HG03460 (cell line): ENCODE measurements at regions not wholly inside any gene's neighbourhood (a gene's known extent, or its start where the extent isn't known, plus 50 kb on each side); places are given as distances from the start of the nearest gene placed in this dataset.

ENCODE experiments used
- ATAC-seq: cut with Tn5 transposase; IDR thresholded peaks from one replicate; pipeline ENCODE4 v1.9.1; 2021; ENCODE audit not compliant: unreplicated experiment

GRCh38 chr18:42588786-42589185, 526.7 kb downstream of the RIT2 start:
- no peak for ATAC-seq

GRCh38 chr18:42604820-42605219, 510.7 kb downstream of the RIT2 start:
- no peak for ATAC-seq

GRCh38 chr18:42606886-42607495, 508.5 kb downstream of the RIT2 start:
- no peak for ATAC-seq

- ATAC-seq: no peak
Measured at GRCh38 chr18:42611134-42611533, 504.4 kb downstream of the RIT2 start.

- ATAC-seq: no peak
Measured at GRCh38 chr18:42614619-42615293, 500.7 kb downstream of the RIT2 start.

- ATAC-seq: no peak
Measured at GRCh38 chr18:42617221-42617620, 498.3 kb downstream of the RIT2 start.

- ATAC-seq: no peak
Measured at GRCh38 chr18:42619771-42620170, 495.7 kb downstream of the RIT2 start.

GRCh38 chr18:42620657-42621056, 494.8 kb downstream of the RIT2 start:
- no peak for ATAC-seq

- ATAC-seq: no peak
Measured at GRCh38 chr18:42623935-42624334, 491.6 kb downstream of the RIT2 start.

- ATAC-seq: no peak
Measured at GRCh38 chr18:42632801-42633200, 482.7 kb downstream of the RIT2 start.

GRCh38 chr18:42635378-42636048, 480.0 kb downstream of the RIT2 start:
- ATAC-seq: no peak

- ATAC-seq: no peak
Measured at GRCh38 chr18:42636309-42636708, 479.2 kb downstream of the RIT2 start.

GRCh38 chr18:42640160-42640559, 475.3 kb downstream of the RIT2 start:
- ATAC-seq: no peak

- no peak for ATAC-seq
Measured at GRCh38 chr18:42641996-42642395, 473.5 kb downstream of the RIT2 start.

GRCh38 chr18:42644729-42645131, 470.8 kb downstream of the RIT2 start:
- ATAC-seq: no peak

GRCh38 chr18:42649331-42650035, 466.0 kb downstream of the RIT2 start:
- no peak for ATAC-seq

GRCh38 chr18:42654556-42654955, 460.9 kb downstream of the RIT2 start:
- no peak for ATAC-seq

- ATAC-seq: no peak
Measured at GRCh38 chr18:42657551-42657950, 457.9 kb downstream of the RIT2 start.

- ATAC-seq: no peak
Measured at GRCh38 chr18:42658171-42658570, 457.3 kb downstream of the RIT2 start.

- ATAC-seq: no peak
Measured at GRCh38 chr18:42659187-42659586, 456.3 kb downstream of the RIT2 start.

GRCh38 chr18:42670860-42671259, 444.6 kb downstream of the RIT2 start:
- no peak for ATAC-seq

GRCh38 chr18:42675810-42676209, 439.7 kb downstream of the RIT2 start:
- no peak for ATAC-seq
